ENCODE measurements at regions not wholly inside any gene's neighbourhood (a gene's known extent, or its start where the extent isn't known, plus 50 kb on each side); places are given as distances from the start of the nearest gene placed in this dataset.
"Not testable (repeated sequence)": the region's sequence is repeated elsewhere in the genome, so short reads cannot be mapped to it uniquely, and the experiment has no call there.

GRCh38 chr2:17136877-17137276, 381.4 kb downstream of the RAD51AP2 start:
- no peak for DNase-seq (ENCODE audit: low read depth, low spot score)

- DNase-seq (ENCODE audit: low read depth, low spot score), result no peak
These were observed 382.0 kb downstream of the RAD51AP2 start for GRCh38 chr2:17136231-17136630.

GRCh38 chr2:17135619-17136018, 382.6 kb downstream of the RAD51AP2 start:
- no peak for DNase-seq (ENCODE audit: low read depth, low spot score)

DNA sequence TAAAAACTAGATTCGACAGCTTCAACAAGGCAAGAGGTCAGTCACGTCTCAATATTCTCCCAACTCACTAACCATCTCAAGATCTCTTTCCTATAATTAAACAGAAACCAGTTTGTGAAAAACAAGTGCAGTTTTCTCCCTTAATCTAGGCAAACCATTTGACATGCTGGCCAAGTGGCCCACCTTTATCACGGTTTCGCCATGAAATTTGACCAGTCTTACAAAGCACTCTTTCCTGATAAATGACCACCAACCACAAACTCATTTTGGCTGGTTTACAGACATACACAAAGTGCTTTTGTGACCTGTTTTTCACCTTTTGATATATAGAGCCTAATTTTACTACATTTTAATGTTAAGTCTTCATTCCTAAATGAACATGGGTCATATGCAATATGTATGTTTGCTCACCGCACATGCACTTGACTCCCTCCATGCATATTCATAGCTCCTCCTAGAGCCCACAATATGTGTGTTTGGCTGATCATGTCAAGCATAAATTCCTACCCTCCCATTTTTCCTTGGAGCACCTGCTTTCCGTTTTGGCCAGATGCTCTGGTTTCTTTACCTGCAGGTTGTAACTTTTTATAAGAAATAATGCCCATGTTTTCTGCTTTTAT, 385.1 kb downstream of the RAD51AP2 start:
- no peak for DNase-seq (ENCODE audit: low read depth, low spot score)

DNA sequence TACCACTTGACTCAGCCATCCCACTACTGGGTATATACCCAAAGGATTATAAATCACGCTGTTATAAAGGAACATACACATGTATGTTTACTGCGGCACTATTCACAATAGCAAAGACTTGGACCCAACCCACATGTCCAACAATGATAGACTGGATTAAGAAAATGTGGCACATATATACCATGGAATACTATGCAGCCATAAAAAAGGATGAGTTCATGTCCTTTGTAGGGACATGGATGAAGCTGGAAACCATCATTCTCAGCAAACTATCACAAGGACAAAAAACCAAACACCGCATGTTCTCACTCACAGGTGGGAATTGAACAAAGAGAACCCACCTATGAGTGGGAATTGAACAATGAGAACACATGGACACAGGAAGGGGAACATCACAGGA, 387.6 kb downstream of the RAD51AP2 start:
- DNase-seq (ENCODE audit: low read depth, low spot score), result not testable (repeated sequence)

- no peak for DNase-seq (ENCODE audit: low read depth, low spot score)
These were observed 392.1 kb downstream of the RAD51AP2 start for GRCh38 chr2:17125989-17126620.

GRCh38 chr2:17124575-17125318, 393.5 kb downstream of the RAD51AP2 start:
- no peak for DNase-seq (ENCODE audit: low read depth, low spot score)

GRCh38 chr2:17122887-17123501, 395.2 kb downstream of the RAD51AP2 start:
- DNase-seq (ENCODE audit: low read depth, low spot score), result no peak

DNA sequence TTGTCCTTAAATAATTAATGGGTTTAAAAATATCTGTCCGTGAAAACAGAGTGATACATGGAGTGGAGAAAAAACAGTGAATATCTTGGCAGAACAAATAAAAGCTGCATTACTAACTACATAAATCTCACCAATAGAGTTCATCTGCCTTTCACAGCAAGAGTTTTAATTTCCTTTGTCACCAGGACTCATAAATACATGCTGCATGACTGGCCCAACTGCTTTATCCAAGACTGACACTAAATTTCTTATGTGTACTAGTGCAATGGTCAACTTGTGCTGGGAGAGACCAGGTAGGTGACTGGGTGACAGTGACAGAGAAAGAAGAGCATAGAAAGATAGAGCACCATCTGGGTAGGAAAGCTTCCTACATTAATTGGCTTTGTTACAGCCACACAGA, 402.8 kb downstream of the RAD51AP2 start:
- no peak for DNase-seq (ENCODE audit: low read depth, low spot score)

DNA sequence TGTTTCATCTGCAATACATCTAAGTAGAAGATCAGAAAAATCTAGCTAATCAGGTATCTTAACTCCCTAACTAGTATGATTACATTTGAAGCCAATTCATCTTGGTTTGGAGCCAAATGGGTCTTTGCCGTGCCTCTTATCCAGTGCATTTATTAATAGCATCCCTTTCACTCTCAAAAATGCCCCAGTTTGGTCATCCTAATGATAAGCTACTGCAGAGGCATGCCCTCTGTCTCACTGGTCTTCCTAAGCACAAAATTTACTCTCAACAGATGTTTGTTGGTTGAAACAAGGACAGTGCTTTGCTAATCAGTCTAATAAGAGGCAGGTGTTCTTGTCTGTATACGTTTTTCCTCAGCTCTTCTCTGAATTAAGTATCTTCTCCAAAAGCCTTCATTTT, 403.2 kb downstream of the RAD51AP2 start:
- DNase-seq (ENCODE audit: low read depth, low spot score), result no peak

DNA sequence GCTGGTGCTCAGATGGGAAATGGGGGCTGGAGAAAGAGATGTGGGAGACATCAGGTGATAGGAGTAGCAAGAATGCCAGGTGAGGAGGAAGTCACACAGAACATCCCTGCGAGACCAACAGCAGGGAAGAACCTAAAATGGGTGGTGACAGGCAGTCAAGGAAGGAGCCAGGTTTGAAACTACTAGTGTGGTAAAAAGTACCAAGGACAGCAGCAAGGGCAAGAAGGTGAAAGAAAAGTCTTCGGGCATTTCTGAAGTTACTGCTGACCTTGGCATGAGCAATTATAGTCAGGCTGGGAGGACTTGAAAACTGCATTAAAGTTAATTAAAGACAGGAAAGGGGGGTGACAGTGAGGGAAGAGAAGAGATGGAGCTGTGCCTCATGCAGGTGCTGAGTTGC, 410.4 kb downstream of the RAD51AP2 start:
- DNase-seq (ENCODE audit: low read depth, low spot score), result no peak

DNA sequence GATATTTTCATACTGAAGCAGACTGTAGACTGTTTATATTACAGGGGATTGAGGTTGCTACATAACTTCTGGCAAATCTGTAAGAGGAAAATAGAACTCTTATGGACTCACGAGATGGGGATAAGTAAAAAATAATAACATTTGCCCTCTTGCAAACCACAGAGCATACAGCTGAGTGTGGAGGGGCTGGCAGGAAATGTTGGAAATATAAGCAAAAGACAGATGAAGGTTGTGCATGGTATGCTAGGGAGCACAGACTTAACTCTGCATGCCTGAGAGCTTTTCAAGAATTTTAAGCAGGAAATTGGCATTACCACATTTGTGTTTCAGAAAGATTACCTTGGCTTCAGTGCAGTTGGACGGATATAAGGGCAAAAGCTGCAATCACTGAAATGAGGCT, 411.1 kb downstream of the RAD51AP2 start:
- DNase-seq (ENCODE audit: low read depth, low spot score), result no peak

DNA sequence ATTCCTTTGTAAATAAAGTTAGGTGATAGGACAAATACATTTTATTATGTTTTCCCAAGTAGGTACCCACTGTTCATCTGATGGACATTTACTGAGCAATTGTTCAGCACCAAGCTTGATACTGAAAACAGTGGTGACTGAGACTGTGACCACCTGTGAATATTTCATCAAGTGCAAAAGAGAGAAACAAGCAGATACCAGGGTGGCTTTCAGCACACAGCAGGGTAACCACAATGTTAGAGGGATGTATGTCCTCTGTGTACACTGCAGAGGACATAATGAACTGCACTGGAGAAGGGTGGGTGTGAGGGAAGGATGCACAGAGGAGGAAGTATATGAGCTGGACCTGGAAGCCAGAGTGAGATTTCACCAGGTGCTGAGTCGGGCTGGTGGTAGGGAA, 411.8 kb downstream of the RAD51AP2 start:
- DNase-seq (ENCODE audit: low read depth, low spot score), result no peak

DNA sequence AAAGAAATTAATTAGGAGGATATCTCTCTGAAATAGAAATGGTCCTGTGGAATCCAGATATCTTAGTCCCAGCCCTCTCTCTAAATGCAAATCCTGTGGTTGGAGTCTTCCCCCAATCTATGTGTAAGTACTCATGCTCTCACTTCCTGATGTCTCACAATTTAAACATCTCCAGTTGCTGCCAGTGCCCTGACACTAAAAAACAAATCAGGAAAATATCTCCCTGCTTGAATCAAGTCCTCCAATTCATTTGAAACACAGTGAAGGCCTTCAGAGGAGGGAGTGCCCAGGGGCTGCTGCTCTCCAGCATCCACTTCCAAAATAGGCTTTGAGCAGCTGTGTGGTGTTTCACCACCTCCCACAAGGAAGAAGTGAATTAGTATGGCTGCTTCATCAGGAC, 413.8 kb downstream of the RAD51AP2 start:
- no peak for DNase-seq (ENCODE audit: low read depth, low spot score)

DNA sequence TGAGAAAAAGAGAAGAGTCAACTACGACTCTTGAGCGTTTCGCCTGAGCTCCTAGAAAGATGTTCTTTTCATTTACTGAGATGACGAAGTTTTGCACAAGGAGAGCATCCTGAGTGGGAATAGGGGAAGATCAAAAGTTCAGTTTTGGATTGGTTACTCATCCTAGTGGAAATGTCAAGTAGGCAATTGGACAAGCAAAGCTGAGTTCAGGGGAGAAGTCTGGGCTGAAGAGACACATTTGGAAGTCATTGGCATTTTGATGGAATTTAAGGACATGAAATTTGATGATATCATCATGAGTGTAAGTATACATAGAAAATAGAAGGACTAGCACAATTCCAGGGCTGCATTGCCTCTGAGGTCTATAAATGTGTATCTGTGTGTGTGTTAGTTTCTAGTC, 416.6 kb downstream of the RAD51AP2 start:
- no peak for DNase-seq (ENCODE audit: low read depth, low spot score)

DNA sequence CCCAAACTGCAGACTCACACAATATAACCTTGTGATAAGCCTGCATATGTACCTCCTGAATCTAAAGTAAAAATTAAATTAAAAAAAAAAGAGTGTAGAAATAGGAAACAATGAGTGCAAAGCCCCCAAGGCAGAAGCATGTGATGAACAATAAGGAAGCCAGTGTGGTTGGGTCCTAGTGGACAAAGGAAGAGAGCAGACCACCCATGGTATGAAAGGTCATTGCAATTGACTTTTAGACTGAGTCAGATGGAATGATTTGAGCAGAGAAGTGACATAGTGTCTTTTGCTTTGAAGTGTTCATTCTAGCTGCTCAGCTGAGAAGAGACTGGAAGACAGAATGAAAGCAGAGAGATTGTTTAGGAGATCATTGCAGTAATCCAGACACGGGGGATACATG, 417.1 kb downstream of the RAD51AP2 start:
- DNase-seq (ENCODE audit: low read depth, low spot score), result no peak

DNA sequence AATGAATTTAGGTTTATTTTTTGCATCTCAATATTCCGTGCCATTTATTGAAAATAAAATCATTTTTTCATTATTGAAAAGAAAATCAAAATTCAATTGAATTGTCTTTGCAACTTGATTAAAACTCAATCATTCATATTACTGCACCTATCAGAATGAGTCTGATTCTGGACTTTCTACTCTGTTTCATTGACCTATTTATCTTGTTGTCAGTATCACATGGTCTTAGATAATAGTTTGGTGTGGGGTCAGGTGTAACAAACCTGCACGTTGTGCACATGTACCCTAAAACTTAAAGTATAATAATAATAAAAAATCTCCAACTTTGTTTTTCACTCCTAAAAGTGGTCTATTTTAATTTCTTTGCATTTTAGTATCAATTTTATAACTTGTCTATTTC, 422.9 kb downstream of the RAD51AP2 start:
- DNase-seq (ENCODE audit: low read depth, low spot score), result no peak

DNA sequence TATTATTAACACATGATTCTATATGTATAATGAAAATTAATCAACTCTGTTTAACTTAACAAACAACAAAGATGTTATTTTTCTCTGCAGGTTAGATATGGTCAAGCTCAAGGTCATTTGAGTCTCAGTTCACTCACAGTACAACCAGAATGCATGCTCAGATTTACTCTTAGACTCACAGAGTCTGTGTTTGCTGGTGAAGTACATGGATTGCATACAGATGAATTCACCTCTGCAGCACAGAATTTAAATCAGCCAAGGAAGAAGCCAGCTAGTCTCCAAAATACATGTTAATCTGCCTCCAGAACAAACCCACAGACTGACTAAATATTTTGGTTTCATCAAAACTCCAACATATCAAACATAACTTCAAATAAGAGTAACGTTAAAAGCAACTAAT, 424.5 kb downstream of the RAD51AP2 start:
- DNase-seq (ENCODE audit: low read depth, low spot score), result no peak

DNA sequence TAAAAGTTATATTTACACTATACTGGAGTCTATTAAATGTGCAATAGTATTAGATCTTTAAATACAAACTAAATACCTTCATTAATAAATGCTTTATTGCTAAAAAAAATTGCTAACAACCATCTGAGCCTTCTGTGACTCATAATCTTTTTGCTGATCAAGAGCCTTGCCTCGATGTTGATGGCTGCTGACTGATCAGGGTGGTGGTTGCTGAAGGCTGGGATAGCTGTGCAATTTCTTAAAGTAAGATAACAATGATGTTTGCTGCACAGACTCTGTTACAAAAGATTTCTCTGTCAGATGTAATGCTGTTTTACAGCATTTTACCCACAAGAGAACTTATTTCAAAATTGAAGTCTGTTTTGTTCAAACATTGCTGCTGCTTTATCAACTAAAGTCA, 421.4 kb upstream of the CYRIA start:
- DNase-seq (ENCODE audit: low read depth, low spot score), result no peak

DNA sequence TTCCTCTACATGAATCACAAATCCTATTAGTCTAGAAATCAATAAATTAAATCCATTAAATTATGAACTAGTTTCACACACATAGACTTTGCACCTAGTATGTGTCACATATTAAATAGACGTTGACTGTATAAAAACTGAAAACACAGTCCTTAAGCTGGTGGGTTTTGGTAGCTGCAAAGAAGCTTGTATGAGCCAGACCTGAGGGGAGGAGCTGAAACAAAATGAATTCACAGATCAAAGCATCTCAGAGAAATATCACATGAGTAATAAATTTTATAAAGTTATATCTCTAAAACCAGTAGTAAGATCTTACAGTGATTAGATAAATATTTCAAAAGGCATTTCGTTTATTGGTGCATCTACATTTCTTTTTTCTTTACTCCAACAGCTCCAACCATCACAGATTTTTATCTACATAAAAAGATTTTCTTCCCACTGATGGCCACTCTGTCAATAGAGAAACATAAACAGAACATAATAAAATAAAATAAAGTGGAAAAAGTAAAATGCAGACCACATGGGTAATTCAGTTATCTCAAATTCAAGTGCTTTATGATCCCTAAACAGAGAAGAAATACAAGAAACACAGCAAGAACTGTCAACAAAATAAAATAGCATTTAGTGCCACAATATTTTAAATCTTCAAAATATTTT, 420.0 kb upstream of the CYRIA start:
- DNase-seq (ENCODE audit: low read depth, low spot score), result no peak

- DNase-seq (ENCODE audit: low read depth, low spot score), result no peak
These were observed 419.2 kb upstream of the CYRIA start for GRCh38 chr2:17084877-17085276.

- DNase-seq (ENCODE audit: low read depth, low spot score), result no peak
These were observed 418.3 kb upstream of the CYRIA start for GRCh38 chr2:17083902-17084301.

Measured in activated CD4-positive, CD25-positive, alpha-beta regulatory T cell treated with anti-CD3 and anti-CD28 coated beads, Interleukin-2, amount 50 U/mL, for 16 hours (primary cell).